ENCODE measurements at regions not wholly inside any gene's neighbourhood (a gene's known extent, or its start where the extent isn't known, plus 50 kb on each side); places are given as distances from the start of the nearest gene placed in this dataset.

DNA sequence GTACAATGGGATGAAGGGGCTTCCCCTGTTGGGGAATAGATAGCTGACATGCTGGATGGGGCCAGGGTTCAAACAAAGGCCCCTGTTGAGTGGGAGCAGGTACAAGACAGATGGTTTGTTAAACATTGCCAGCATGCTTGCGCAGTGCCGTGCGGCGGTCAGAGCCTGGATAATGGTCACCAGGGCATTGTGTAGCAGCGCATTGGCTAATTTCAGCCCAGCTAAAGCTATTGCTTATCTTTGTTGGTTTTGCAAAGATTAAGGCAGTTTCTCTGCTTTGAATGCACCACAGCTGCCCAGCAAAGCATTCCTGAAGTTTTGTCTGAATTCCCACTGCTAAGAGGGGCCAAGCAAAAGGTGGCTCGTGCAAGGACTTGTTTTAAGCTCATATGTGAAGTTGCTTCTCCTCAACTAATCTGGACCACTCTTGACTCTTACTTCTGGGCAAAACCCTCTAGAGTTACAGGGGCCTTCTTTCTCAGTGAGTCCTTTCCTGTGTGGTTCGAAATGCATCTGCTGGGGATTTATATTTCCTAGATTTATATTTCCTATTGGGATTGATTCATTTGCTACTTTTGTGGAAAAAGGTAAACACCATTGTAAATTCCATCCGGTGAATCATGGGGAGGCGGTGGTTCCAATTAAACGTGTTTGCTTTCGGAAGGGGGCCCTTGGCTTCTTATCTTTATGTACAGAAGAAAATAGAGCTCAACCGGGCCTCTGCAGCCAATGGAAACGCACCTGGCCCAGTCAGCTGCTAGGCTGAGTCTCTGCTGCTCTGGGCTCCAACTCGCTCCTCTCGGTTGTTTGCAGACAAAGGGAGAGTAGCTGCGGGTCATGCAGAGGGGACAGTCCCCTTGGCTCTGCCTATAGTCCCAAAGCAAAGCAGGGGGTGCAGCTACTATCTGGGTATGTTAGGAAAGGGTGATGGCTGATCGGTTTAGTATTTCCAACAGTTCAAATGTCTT lies 72.1 kb downstream of the FOXA2 start:
- dilution Hi-C loops (cut with MboI; ENCODE audit: extremely low pct_ligation_motif_present, low sequenced_read_pairs), result no loop called here
- DNase-seq (ENCODE audit: low read depth, low spot score) (no peak), FAIRE-seq (no peak)
- H3K9me3 ChIP-seq (ENCODE audit: control insufficient read depth, low read depth, low read length), result no peaks in the 10 kb centered on the region
- H3K4me2 ChIP-seq (ENCODE audit: control insufficient read depth, extremely low read depth, insufficient read depth, low read depth, low read length), result no peak overlapping the region
- no peak overlapping the region for H3K27ac ChIP-seq (ENCODE audit: control insufficient read depth, insufficient read depth, low read length)
- H2AFZ ChIP-seq (ENCODE audit: control insufficient read depth, low read length), result no peak overlapping the region
- H3K79me2 ChIP-seq (ENCODE audit: control insufficient read depth, insufficient read depth, low read length), result no peaks in the 10 kb centered on the region
- no peak overlapping the region for H3K9ac ChIP-seq (ENCODE audit: control insufficient read depth, extremely low read depth, insufficient read depth, low read length)
- H3K4me1 ChIP-seq (ENCODE audit: control insufficient read depth, extremely low read depth, insufficient read depth, low read length), result no peaks in the 10 kb centered on the region
- no peak overlapping the region for H3K4me3 ChIP-seq (ENCODE audit: control insufficient read depth in 2 of 3, extremely low read depth in 1 of 3, insufficient read depth in 2 of 3, low read depth in 1 of 3, low read length in 3 of 3)
- H3K27me3 ChIP-seq (ENCODE audit: control insufficient read depth, extremely low read depth, insufficient read depth, low read length), result peaks cover 6% of the 10 kb centered on the region
- no peaks in the 10 kb centered on the region for H3K9me1 ChIP-seq (ENCODE audit: control insufficient read depth, extremely low read depth, insufficient read depth, low read length)
- no peaks in the 10 kb centered on the region for H4K20me1 ChIP-seq (ENCODE audit: control insufficient read depth, extremely low read depth, insufficient read depth, low read length)
- TF ChIP-seq, protein P1, sequence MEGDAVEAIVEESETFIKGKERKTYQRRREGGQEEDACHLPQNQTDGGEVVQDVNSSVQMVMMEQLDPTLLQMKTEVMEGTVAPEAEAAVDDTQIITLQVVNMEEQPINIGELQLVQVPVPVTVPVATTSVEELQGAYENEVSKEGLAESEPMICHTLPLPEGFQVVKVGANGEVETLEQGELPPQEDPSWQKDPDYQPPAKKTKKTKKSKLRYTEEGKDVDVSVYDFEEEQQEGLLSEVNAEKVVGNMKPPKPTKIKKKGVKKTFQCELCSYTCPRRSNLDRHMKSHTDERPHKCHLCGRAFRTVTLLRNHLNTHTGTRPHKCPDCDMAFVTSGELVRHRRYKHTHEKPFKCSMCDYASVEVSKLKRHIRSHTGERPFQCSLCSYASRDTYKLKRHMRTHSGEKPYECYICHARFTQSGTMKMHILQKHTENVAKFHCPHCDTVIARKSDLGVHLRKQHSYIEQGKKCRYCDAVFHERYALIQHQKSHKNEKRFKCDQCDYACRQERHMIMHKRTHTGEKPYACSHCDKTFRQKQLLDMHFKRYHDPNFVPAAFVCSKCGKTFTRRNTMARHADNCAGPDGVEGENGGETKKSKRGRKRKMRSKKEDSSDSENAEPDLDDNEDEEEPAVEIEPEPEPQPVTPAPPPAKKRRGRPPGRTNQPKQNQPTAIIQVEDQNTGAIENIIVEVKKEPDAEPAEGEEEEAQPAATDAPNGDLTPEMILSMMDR (optimal IDR thresholded peaks at IDR 0.05 in 1 of 3, IDR thresholded peaks at IDR 0.05 in 1 of 3, conservative IDR thresholded peaks at IDR 0.05 in 1 of 3; ENCODE audit: extremely low read depth in 1 of 3, insufficient read depth in 2 of 3, low read length in 3 of 3), result no peak
- TF ChIP-seq EZH2 (IDR thresholded peaks at IDR 0.05; ENCODE audit: low read length), result no peak
- no peaks in the 10 kb centered on the region for H3K36me3 ChIP-seq (ENCODE audit: control insufficient read depth in 2 of 2, extremely low read depth in 1 of 2, insufficient read depth in 2 of 2, low read length in 2 of 2)

DNA sequence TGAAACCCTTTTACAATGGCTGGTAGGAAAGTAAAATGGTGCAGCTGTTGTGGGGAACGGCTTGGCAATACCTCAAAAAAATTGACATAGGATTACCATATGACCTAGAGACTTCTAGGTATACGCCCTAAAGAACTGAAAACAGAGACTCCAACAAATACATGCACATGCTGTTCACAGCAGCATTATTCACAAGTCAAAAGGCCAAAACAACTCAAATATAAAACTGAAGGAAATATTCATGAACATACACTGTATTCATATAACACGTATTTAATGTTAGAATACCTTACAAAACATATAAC lies 74.6 kb downstream of the FOXA2 start:
- H3K79me2 ChIP-seq (ENCODE audit: control insufficient read depth, insufficient read depth, low read length), result no peaks in the 10 kb centered on the region
- TF ChIP-seq, protein P1 (optimal IDR thresholded peaks at IDR 0.05 in 1 of 3, IDR thresholded peaks at IDR 0.05 in 1 of 3, conservative IDR thresholded peaks at IDR 0.05 in 1 of 3; ENCODE audit: extremely low read depth in 1 of 3, insufficient read depth in 2 of 3, low read length in 3 of 3), result no peak
- no peak for TF ChIP-seq EZH2 (IDR thresholded peaks at IDR 0.05; ENCODE audit: low read length)
- H3K9me3 ChIP-seq (ENCODE audit: control insufficient read depth, low read depth, low read length), result no peaks in the 10 kb centered on the region
- no peaks in the 10 kb centered on the region for H4K20me1 ChIP-seq (ENCODE audit: control insufficient read depth, extremely low read depth, insufficient read depth, low read length)
- no peak overlapping the region for H3K27ac ChIP-seq (ENCODE audit: control insufficient read depth, insufficient read depth, low read length)
- no peaks in the 10 kb centered on the region for H3K4me1 ChIP-seq (ENCODE audit: control insufficient read depth, extremely low read depth, insufficient read depth, low read length)
- dilution Hi-C loops (cut with MboI; ENCODE audit: extremely low pct_ligation_motif_present, low sequenced_read_pairs), result no loop called here
- H3K9ac ChIP-seq (ENCODE audit: control insufficient read depth, extremely low read depth, insufficient read depth, low read length), result no peak overlapping the region
- H3K4me2 ChIP-seq (ENCODE audit: control insufficient read depth, extremely low read depth, insufficient read depth, low read depth, low read length), result no peak overlapping the region
- no peak overlapping the region for H2AFZ ChIP-seq (ENCODE audit: control insufficient read depth, low read length)
- H3K4me3 ChIP-seq (ENCODE audit: control insufficient read depth in 2 of 3, extremely low read depth in 1 of 3, insufficient read depth in 2 of 3, low read depth in 1 of 3, low read length in 3 of 3), result no peak overlapping the region
- FAIRE-seq, result no peak
- H3K36me3 ChIP-seq (ENCODE audit: control insufficient read depth in 2 of 2, extremely low read depth in 1 of 2, insufficient read depth in 2 of 2, low read length in 2 of 2), result no peaks in the 10 kb centered on the region
- H3K27me3 ChIP-seq (ENCODE audit: control insufficient read depth, extremely low read depth, insufficient read depth, low read length), result peaks cover 6% of the 10 kb centered on the region
- DNase-seq (ENCODE audit: low read depth, low spot score), result no peak
- H3K9me1 ChIP-seq (ENCODE audit: control insufficient read depth, extremely low read depth, insufficient read depth, low read length), result no peaks in the 10 kb centered on the region
